ENCODE measurements at regions not wholly inside any gene's neighbourhood (a gene's known extent, or its start where the extent isn't known, plus 50 kb on each side); places are given as distances from the start of the nearest gene placed in this dataset.

- no peaks in the 10 kb centered on the region for H3K9me3 ChIP-seq (ENCODE audit: control insufficient read depth in 1 of 2, insufficient read depth in 1 of 2, low read depth in 1 of 2, low read length in 2 of 2)
- no peaks in the 10 kb centered on the region for H3K4me1 ChIP-seq (ENCODE audit: control insufficient read depth in 1 of 2, insufficient read depth in 2 of 2, low read length in 2 of 2)
- ChIA-PET CTCF (no interaction called here), POLR2A (no interaction called here), RAD21 (ENCODE audit: low non-redundant PET in 1 of 2, low total read pairs in 2 of 2, uncharacterized antibody in 2 of 2, unreplicated experiment in 2 of 2) (no interaction called here)
- DNase-seq (ENCODE audit: low read depth, low spot score): no peak
- H3K36me3 ChIP-seq (ENCODE audit: control insufficient read depth in 1 of 2, insufficient read depth in 2 of 2, low read length in 2 of 2): no peaks in the 10 kb centered on the region
- BruUV-seq (replicated peaks): no TSS peak
- TF ChIP-seq YY1 (IDR thresholded peaks at IDR 0.05; ENCODE audit: extremely low read depth, insufficient replicate concordance, low read depth, low read length): no peak
- H3K27ac ChIP-seq (ENCODE audit: low read depth, low read length): no peak overlapping the region
- no peak overlapping the region for H2AFZ ChIP-seq (ENCODE audit: low read depth, low read length, poor library complexity, severe bottlenecking)
- H3K4me3 ChIP-seq (replicated peaks in 1 of 2; ENCODE audit: low read depth in 1 of 2, low read length in 2 of 2): no peak overlapping the region
- no peaks in the 10 kb centered on the region for H3K9me2 ChIP-seq (ENCODE audit: insufficient read depth)
- no peaks in the 10 kb centered on the region for H3K79me2 ChIP-seq (ENCODE audit: insufficient read depth, low read length)
- intact Hi-C loops (cut with micrococcal nuclease): no loop called here
- H4K20me1 ChIP-seq (ENCODE audit: insufficient read depth): no peaks in the 10 kb centered on the region
- H3K4me2 ChIP-seq (ENCODE audit: low read length): no peak overlapping the region
- ATAC-seq: no peak
- H3K9ac ChIP-seq (ENCODE audit: low read length): no peak overlapping the region
- H3K27me3 ChIP-seq (ENCODE audit: insufficient read depth, low read length): peaks cover 5% of the 10 kb centered on the region
These were observed 170.4 kb downstream of the C1D start for GRCh38 chr2:67892339-67892846.

- H2AFZ ChIP-seq (ENCODE audit: low read depth, low read length, poor library complexity, severe bottlenecking): no peak overlapping the region
- ChIA-PET POLR2A (no interaction called here), CTCF (no interaction called here), RAD21 (ENCODE audit: low non-redundant PET in 1 of 2, low total read pairs in 2 of 2, uncharacterized antibody in 2 of 2, unreplicated experiment in 2 of 2) (no interaction called here)
- H3K9me3 ChIP-seq (ENCODE audit: control insufficient read depth in 1 of 2, insufficient read depth in 1 of 2, low read depth in 1 of 2, low read length in 2 of 2): no peaks in the 10 kb centered on the region
- no peaks in the 10 kb centered on the region for H4K20me1 ChIP-seq (ENCODE audit: insufficient read depth)
- no TSS peak for BruUV-seq (replicated peaks)
- TF ChIP-seq FOSL1 (IDR thresholded peaks at IDR 0.05; ENCODE audit: low read depth) (no peak), SP1 (IDR thresholded peaks at IDR 0.05; ENCODE audit: low read depth) (no peak), REST (IDR thresholded peaks at IDR 0.05; ENCODE audit: low read depth) (no peak), ZFX (IDR thresholded peaks at IDR 0.05) (no peak)
- ATAC-seq (no peak), DNase-seq (ENCODE audit: low read depth, low spot score) (no peak)
- H3K9ac ChIP-seq (ENCODE audit: low read length): no peak overlapping the region
- no peaks in the 10 kb centered on the region for H3K9me2 ChIP-seq (ENCODE audit: insufficient read depth)
- H3K36me3 ChIP-seq (ENCODE audit: control insufficient read depth in 1 of 2, insufficient read depth in 2 of 2, low read length in 2 of 2): no peaks in the 10 kb centered on the region
- no peaks in the 10 kb centered on the region for H3K4me1 ChIP-seq (ENCODE audit: control insufficient read depth in 1 of 2, insufficient read depth in 2 of 2, low read length in 2 of 2)
- intact Hi-C loops (cut with micrococcal nuclease): no loop called here
- H3K79me2 ChIP-seq (ENCODE audit: insufficient read depth, low read length): no peaks in the 10 kb centered on the region
- H3K27ac ChIP-seq (ENCODE audit: low read depth, low read length): no peak overlapping the region
- no peak overlapping the region for H3K4me3 ChIP-seq (replicated peaks in 1 of 2; ENCODE audit: low read depth in 1 of 2, low read length in 2 of 2)
- peaks cover 2% of the 10 kb centered on the region for H3K27me3 ChIP-seq (ENCODE audit: insufficient read depth, low read length)
- H3K4me2 ChIP-seq (ENCODE audit: low read length): no peak overlapping the region
These were observed 167.4 kb downstream of the C1D start for GRCh38 chr2:67895227-67895941.

All from HCT116 (cell line).